ENCODE measurements at regions not wholly inside any gene's neighbourhood (a gene's known extent, or its start where the extent isn't known, plus 50 kb on each side); places are given as distances from the start of the nearest gene placed in this dataset.

GRCh38 chr5:35461530-35461929 is 156.1 kb upstream of the SPEF2 start:
- POLR2A ChIA-PET, result no interaction called here
- DNase-seq (ENCODE audit: extremely low spot score), result no peak
- CTCF ChIA-PET, result interaction anchor here (0.7 to 1.3 kb wide), 3 partner anchors 9 to 26 kb away, joined by 3 to 7 read pairs (median 6); no protein-coding TSS in a partner anchor
- no peak for TF ChIP-seq CTCF (IDR thresholded peaks at IDR 0.05; ENCODE audit: control extremely low read depth, extremely low read depth, low read depth, missing control alignments)

- DNase-seq (ENCODE audit: extremely low spot score), result no peak
- ChIA-PET CTCF (no interaction called here), POLR2A (no interaction called here)
- no peak for TF ChIP-seq CTCF (IDR thresholded peaks at IDR 0.05; ENCODE audit: control extremely low read depth, extremely low read depth, low read depth, missing control alignments)
Observed at GRCh38 chr5:35458824-35459207, 158.8 kb upstream of the SPEF2 start.

- ChIA-PET POLR2A (no interaction called here), CTCF (interaction anchor here (2.2 kb wide), 1 partner anchor 22 kb away, joined by 6 read pairs; no protein-coding TSS in a partner anchor)
- DNase-seq (ENCODE audit: extremely low spot score), result no peak
- no peak for TF ChIP-seq CTCF (IDR thresholded peaks at IDR 0.05; ENCODE audit: control extremely low read depth, extremely low read depth, low read depth, missing control alignments)
Observed at GRCh38 chr5:35457912-35458823, 159.5 kb upstream of the SPEF2 start.

GRCh38 chr5:35456506-35456905 is 161.2 kb upstream of the SPEF2 start:
- no peak for DNase-seq (ENCODE audit: extremely low spot score)
- ChIA-PET POLR2A (no interaction called here), CTCF (interaction anchor here (0.9 to 2.2 kb wide), 2 partner anchors 10 to 20 kb away, joined by 3 to 6 read pairs; no protein-coding TSS in a partner anchor)
- TF ChIP-seq CTCF (IDR thresholded peaks at IDR 0.05; ENCODE audit: control extremely low read depth, extremely low read depth, low read depth, missing control alignments), result no peak

- POLR2A ChIA-PET, result no interaction called here
- CTCF ChIA-PET, result interaction anchor here (1.5 kb wide), 1 partner anchor 18 kb away, joined by 5 read pairs; no protein-coding TSS in a partner anchor
- no peak for TF ChIP-seq CTCF (IDR thresholded peaks at IDR 0.05; ENCODE audit: control extremely low read depth, extremely low read depth, low read depth, missing control alignments)
- no peak for DNase-seq (ENCODE audit: extremely low spot score)
Observed at GRCh38 chr5:35454011-35454525, 163.6 kb upstream of the SPEF2 start.

GRCh38 chr5:35443803-35444595 is 173.7 kb upstream of the SPEF2 start:
- ChIA-PET CTCF (interaction anchor here (1.1 to 1.6 kb wide), 5 partner anchors 7 to 482 kb away, joined by 3 to 4 read pairs (median 3); no protein-coding TSS in a partner anchor), POLR2A (no interaction called here)
- TF ChIP-seq CTCF (IDR thresholded peaks at IDR 0.05; ENCODE audit: control extremely low read depth, extremely low read depth, low read depth, missing control alignments), result no peak
- DNase-seq (ENCODE audit: extremely low spot score), result no peak
